ENCODE measurements at regions not wholly inside any gene's neighbourhood (a gene's known extent, or its start where the extent isn't known, plus 50 kb on each side); places are given as distances from the start of the nearest gene placed in this dataset.
A peak's percentile ranks its signal among the peaks of the same experiment; 100 is the strongest.

- peak; percentile 83 for DNase-seq (ENCODE audit: low spot score)
These were observed 144.0 kb upstream of the RET start for GRCh38 chr10:42932735-42933447.

DNA sequence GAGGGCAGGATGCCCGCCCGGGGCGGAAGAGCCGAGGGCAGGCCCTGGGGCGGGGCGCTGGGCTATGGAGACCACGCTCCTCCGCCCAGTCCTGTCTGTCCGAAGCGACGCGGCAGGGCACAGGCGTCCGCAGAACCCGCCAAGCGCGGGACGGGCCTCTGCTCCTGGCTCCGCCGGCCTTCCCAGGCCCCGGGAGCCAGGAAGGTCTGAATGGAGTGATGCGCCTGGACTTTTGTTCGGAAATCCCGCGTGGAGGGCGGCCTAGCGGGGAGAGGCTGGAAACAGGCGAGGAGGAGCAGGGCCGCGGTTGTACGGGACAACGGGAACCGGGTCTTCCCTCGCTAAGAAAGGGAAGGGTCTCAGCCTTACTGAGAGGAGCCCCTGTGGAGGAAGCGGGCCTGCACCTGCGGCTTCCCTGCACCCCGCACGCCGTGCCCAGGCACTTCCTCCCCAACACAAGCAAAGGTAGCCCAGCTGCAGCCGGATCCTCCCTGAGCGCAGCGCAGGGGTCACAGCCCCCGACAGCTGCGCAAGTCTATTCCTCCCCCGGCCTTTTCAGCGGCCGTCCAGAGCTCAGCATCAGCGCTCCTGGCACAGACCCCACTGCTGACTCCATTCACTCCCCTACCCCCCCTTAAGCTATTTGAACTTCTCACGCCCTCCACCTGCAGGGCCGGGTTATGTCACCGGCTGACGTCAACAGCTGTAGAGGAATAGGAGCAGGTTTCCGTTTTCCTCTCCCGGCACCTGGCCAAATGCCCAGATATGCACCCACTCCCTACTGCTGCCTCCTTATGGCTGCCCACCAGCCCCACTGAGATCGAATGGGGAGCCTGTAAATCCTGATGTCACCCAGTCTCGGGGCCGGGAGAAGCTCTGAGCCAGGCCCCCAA, 143.2 kb upstream of the RET start:
- no peak for DNase-seq (ENCODE audit: low spot score)

GRCh38 chr10:42934351-42934811, 142.5 kb upstream of the RET start:
- DNase-seq (ENCODE audit: low spot score): no peak

GRCh38 chr10:42934842-42935241, 142.0 kb upstream of the RET start:
- no peak for DNase-seq (ENCODE audit: low spot score)

- DNase-seq (ENCODE audit: low spot score): no peak
These were observed 141.4 kb upstream of the RET start for GRCh38 chr10:42935466-42935865.

GRCh38 chr10:42936580-42936979, 140.3 kb upstream of the RET start:
- DNase-seq (ENCODE audit: low spot score): peak; percentile 73

DNA sequence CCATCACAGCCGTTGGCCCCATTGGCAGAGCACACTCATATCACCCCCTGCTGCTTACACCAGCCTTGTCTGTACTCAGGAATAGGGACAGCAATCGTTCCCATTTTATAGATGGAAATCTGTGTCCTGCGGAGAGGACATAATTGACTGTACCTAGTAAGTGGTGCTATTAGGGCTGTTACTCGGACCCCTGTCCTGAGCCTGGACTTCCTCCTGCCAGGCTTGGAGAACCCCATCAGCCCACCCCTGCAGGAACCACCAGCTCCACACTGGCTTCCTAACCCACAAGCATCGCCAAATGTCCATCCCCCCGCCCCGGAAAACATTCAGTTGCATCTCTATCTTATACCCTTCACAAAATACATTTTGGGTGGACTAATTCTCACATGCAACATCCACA, 139.8 kb upstream of the RET start:
- DNase-seq (ENCODE audit: low spot score): no peak

GRCh38 chr10:42937649-42938180, 139.2 kb upstream of the RET start:
- DNase-seq (ENCODE audit: low spot score): no peak

GRCh38 chr10:42938351-42938750, 138.5 kb upstream of the RET start:
- peak; percentile 86 for DNase-seq (ENCODE audit: low spot score)

- DNase-seq (ENCODE audit: low spot score): no peak
These were observed 137.6 kb upstream of the RET start for GRCh38 chr10:42939237-42939636.

DNA sequence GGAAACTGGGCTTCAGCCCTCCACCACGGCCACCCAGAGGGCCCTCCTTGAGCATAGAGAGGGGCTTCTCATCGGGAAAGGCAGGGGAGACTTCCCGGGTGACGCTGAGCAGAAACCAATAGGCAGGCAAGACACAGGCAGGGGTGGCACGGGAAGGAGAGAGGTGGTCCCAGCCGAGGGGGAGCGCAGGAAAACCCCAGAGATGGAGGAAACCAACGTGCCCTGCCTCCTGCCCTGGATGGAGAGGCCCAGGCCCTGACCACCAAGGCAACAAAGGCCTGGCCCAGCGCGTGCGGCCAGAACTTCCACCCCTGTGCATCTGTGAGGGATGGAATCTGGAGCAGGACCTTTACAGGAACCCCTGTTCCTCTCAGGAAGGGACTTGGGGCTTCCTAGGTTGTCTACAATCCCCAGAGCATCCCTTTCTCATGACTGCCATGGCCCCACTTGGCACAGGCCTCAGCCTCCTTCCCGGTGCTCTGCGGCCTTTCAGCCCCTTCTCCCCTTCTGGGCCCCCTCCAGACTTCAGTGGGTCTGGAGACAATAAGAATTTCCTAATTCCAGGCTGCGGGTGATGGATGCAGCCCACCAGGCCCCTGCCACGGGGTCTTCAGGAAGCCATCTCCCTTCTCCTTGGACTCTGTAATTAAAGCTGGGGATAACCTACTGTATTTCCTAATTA, 137.0 kb upstream of the RET start:
- DNase-seq (ENCODE audit: low spot score): no peak

DNA sequence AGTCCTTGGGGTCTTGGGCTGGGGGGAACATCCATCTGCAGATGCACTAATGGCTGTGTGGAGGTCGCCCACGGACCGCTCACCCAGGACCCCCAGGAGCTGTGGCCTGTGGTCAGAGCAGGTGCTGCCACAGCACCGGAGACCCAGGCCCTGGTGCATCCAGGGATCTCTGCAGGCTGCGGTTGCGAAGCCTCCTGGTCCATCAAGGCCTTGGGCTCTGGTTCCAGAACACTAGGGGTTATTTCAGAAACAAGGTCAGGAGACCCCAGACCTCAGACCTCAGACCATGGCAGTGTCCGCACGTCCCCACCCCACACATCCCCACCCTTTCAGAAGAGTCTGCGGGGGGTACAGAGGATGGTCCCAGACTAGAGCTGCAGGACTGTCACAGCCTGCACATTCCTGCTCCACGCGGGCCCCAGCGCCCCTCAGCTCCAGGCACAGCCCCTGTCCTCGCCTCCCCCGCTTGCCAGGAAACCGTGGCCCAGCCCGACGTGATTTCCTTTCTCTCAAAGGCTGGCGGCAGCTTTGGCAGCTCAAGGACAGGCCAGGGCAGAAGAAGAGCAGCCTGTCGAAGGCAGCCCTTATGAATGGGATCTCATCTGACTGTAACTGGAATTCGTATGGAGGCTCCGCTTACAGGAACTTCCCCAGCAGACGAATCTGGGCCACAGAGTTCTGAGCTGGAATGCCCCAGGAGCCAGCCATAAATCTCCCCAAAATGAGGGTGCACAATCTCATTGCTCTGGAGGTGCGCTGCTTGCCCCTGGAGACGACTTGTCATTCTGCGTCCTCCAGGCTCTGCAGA, 136.2 kb upstream of the RET start:
- DNase-seq (ENCODE audit: low spot score): peak; percentile 80

DNA sequence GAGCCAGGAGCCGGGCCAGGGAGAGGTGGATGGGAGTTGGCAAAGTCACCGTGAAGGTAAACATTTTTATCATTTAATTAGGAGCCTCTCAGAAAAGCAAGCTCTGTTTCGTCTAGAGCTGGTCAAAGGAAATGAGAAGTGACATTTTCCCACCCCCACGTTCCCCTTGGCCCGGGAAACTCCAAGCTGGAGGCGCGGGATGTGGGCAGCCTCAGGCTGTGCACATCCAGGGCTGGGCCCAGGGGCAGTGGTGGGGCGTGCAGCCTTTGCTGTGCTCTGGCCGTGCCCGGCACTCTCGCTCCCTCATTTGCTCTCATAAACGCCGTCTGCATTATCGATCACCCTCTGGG, 135.6 kb upstream of the RET start:
- peak; percentile 76 for DNase-seq (ENCODE audit: low spot score)

- DNase-seq (ENCODE audit: low spot score): peak; percentile 83
These were observed 135.1 kb upstream of the RET start for GRCh38 chr10:42941790-42942189.

GRCh38 chr10:42942279-42942950, 134.5 kb upstream of the RET start:
- peak; percentile 82 for DNase-seq (ENCODE audit: low spot score)

- no peak for DNase-seq (ENCODE audit: low spot score)
These were observed 133.6 kb upstream of the RET start for GRCh38 chr10:42943025-42943818.

DNA sequence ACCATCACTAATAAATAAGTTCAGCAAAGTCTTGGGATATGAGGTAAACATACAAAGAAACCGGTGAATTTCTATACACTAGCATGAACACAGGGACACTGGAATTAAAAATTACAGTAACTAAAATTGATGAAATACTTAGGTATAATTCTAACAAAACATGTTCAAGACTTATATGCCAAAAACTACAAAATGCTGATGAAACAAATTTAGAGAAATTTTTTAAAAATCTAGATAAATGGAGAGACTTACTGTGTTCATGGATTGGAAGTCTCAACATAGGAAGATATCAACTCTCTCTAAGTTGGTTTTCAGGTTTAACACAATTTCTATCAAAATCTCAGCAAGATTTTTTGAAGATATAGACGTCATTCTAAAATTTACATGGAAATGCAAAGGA, 128.8 kb upstream of the RET start:
- DNase-seq (ENCODE audit: low spot score): no peak

GRCh38 chr10:42949287-42949686, 127.6 kb upstream of the RET start:
- DNase-seq (ENCODE audit: low spot score): no peak

Measured in mesenteric fat pad (tissue), 1 donor.